K562 (cell line): ENCODE measurements at regions not wholly inside any gene's neighbourhood (a gene's known extent, or its start where the extent isn't known, plus 50 kb on each side); places are given as distances from the start of the nearest gene placed in this dataset.

Experiments used
- BCOR ChIP-seq: fragments of 450-650 bp; IDR thresholded peaks from 2 replicates; pipeline ENCODE4 v1.6.1; 2016
- CTCF ChIP-seq, 3 experiments: IDR thresholded peaks in 2 of 3; conservative IDR thresholded peaks in 1 of 3; 2 replicates each; pipeline ENCODE4 v1.5.1; 2011 to 2012; ENCODE audit warnings: low read length in 3 of 3, mild to moderate bottlenecking in 3 of 3, control low read depth in 2 of 3, improper control_type of control experiment in 1 of 3, inconsistent platforms in 1 of 3, low read depth in 1 of 3, mixed read lengths in 1 of 3, moderate library complexity in 1 of 3; ENCODE audit not compliant: insufficient read depth in 2 of 3
- FOXP1 ChIP-seq: sonication (generic); formaldehyde crosslinking; IDR thresholded peaks from 2 replicates; pipeline ENCODE4 v1.8.0; 2022; ENCODE audit warnings: mild to moderate bottlenecking, missing genetic modification reagents
- GTF2F1 ChIP-seq: IDR thresholded peaks from 2 replicates; pipeline ENCODE4 v1.6.1; 2011; ENCODE audit warnings: low read depth, low read length, improper control_type of control experiment
- PATZ1 ChIP-seq: fragments of 250-450 bp; sonication (Bioruptor Pico); IDR thresholded peaks from 2 replicates; pipeline ENCODE4 v1.5.0; 2020; ENCODE audit warnings: mild to moderate bottlenecking, borderline replicate concordance
- POLR2A ChIP-seq: fragments of 450-650 bp; conservative IDR thresholded peaks from 2 replicates; pipeline ENCODE4 v1.6.1; 2016
- RFX5 ChIP-seq: IDR thresholded peaks from 2 replicates; pipeline ENCODE4 v1.6.1; 2011; ENCODE audit warnings: low read depth, mild to moderate bottlenecking, improper control_type of control experiment, low read length
- YY1 ChIP-seq, 3 experiments: IDR thresholded peaks; 2 replicates each; pipeline ENCODE4 v1.6.1; 2011; ENCODE audit warnings: low read length in 2 of 3, mild to moderate bottlenecking in 2 of 3, moderate library complexity in 2 of 3, borderline replicate concordance in 1 of 3, control low read depth in 1 of 3, low read depth in 1 of 3; ENCODE audit not compliant: insufficient read depth in 3 of 3, insufficient replicate concordance in 2 of 3, control insufficient read depth in 1 of 3, insufficient read length in 1 of 3; ENCODE audit errors: extremely low read depth in 1 of 3

GRCh38 chr7:22566176-22566575 is 66.2 kb upstream of the STEAP1B start:
- TF ChIP-seq BCOR (no peak), CTCF (IDR thresholded peaks at IDR 0.05 in 2 of 3, conservative IDR thresholded peaks at IDR 0.05 in 1 of 3; ENCODE audit: insufficient read depth in 2 of 3, low read depth in 1 of 3, low read length in 3 of 3) (no peak), RFX5 (no peak), YY1 (IDR thresholded peaks at IDR 0.05; ENCODE audit: borderline replicate concordance in 1 of 3, control insufficient read depth in 1 of 3, extremely low read depth in 1 of 3, insufficient read depth in 3 of 3, insufficient read length in 1 of 3, insufficient replicate concordance in 2 of 3, low read depth in 1 of 3, low read length in 2 of 3) (no peak), GTF2F1 (no peak), PATZ1 (CRISPR knock-in tag) (no peak), POLR2A (no peak), FOXP1 (CRISPR knock-in tag) (no peak)
